ENCODE measurements at regions not wholly inside any gene's neighbourhood (a gene's known extent, or its start where the extent isn't known, plus 50 kb on each side); places are given as distances from the start of the nearest gene placed in this dataset.

GRCh38 chr1:215457213-215457612 is 109.9 kb upstream of the KCTD3 start (continued):
- no peak for TF ChIP-seq ZNF134 (CRISPR knock-in tag; conservative IDR thresholded peaks at IDR 0.05)
- no peak for TF ChIP-seq DPF2 (IDR thresholded peaks at IDR 0.05)
- TF ChIP-seq SMARCA4 (IDR thresholded peaks at IDR 0.05), result no peak
- TF ChIP-seq RBM17 (IDR thresholded peaks at IDR 0.05; ENCODE audit: borderline replicate concordance, low read depth, low read length), result no peak
- TF ChIP-seq MCM5 (IDR thresholded peaks at IDR 0.05; ENCODE audit: low read depth), result no peak

- FAIRE-seq (no peak), DNase-seq (ENCODE audit: extremely low read depth in 1 of 4, low spot score in 3 of 4) (no peak), ATAC-seq (no peak)
- Histone ChIP-seq H3K9me3 (replicated peaks; ENCODE audit: control insufficient read depth, insufficient read depth, low read depth, low read length) (no peaks in the 10 kb centered on the region), H3K4me1 (replicated peaks in 1 of 2; ENCODE audit: control insufficient read depth in 2 of 2, insufficient read depth in 2 of 2, low read length in 2 of 2) (no peaks in the 10 kb centered on the region), H3K36me3 (ENCODE audit: control insufficient read depth, insufficient read depth, low read length) (no peaks in the 10 kb centered on the region), H3K27me3 (ENCODE audit: control insufficient read depth in 2 of 2, insufficient read depth in 2 of 2, low read length in 2 of 2) (no peaks in the 10 kb centered on the region), H3K4me2 (ENCODE audit: insufficient read depth, low read length) (no peak overlapping the region), H3K4me3 (no peak overlapping the region), H3K9me1 (ENCODE audit: control insufficient read depth, insufficient read depth, low read length) (no peaks in the 10 kb centered on the region), H2AFZ (ENCODE audit: low read depth, low read length) (no peak overlapping the region), H3K9ac (ENCODE audit: insufficient read depth in 1 of 2, low read depth in 2 of 2, low read length in 2 of 2) (no peak overlapping the region), H4K20me1 (replicated peaks; ENCODE audit: control insufficient read depth, insufficient read depth, low read length) (no peaks in the 10 kb centered on the region), H3K27ac (ENCODE audit: extremely low read depth, low read depth, low read length) (no peak overlapping the region), H3K79me2 (ENCODE audit: control insufficient read depth, insufficient read depth, low read length) (no peaks in the 10 kb centered on the region)
- ChIA-PET CTCF (ENCODE audit: low intra/inter-chr PET ratio) (no interaction called here), POLR2A (no interaction called here)
- WGBS (ENCODE audit: insufficient coverage, low coverage, missing lambda C conversion rate), result 0% methylated on average over 6 of the region's 6 CpGs
- no TSS peak for BruUV-seq (replicated peaks)
- intact Hi-C loops (cut with micrococcal nuclease) (no loop called here), in situ Hi-C loops (cut with MboI) (no loop called here)
- TF ChIP-seq NFATC3 (IDR thresholded peaks at IDR 0.05), result no peak
- no peak for TF ChIP-seq HDAC1 (IDR thresholded peaks at IDR 0.05)
- TF ChIP-seq KDM4B (IDR thresholded peaks at IDR 0.05; ENCODE audit: borderline replicate concordance in 2 of 2, low read depth in 1 of 2), result no peak
- TF ChIP-seq ILK (tag; IDR thresholded peaks at IDR 0.05; ENCODE audit: borderline replicate concordance, low read depth), result no peak
- TF ChIP-seq PBX2 (CRISPR knock-in tag; IDR thresholded peaks at IDR 0.05; ENCODE audit: low read depth), result no peak
- TF ChIP-seq PBX2 (tag; conservative IDR thresholded peaks at IDR 0.05; ENCODE audit: low read depth), result no peak
- no peak for TF ChIP-seq WHSC1 (IDR thresholded peaks at IDR 0.05; ENCODE audit: low read length)
- TF ChIP-seq ARNT (IDR thresholded peaks at IDR 0.05), result no peak
- TF ChIP-seq CAMTA2 (CRISPR knock-in tag; conservative IDR thresholded peaks at IDR 0.05), result no peak
Measured at GRCh38 chr1:215458104-215458503, 109.0 kb upstream of the KCTD3 start.
